ENCODE measurements at regions not wholly inside any gene's neighbourhood (a gene's known extent, or its start where the extent isn't known, plus 50 kb on each side); places are given as distances from the start of the nearest gene placed in this dataset.
"Not testable (repeated sequence)": the region's sequence is repeated elsewhere in the genome, so short reads cannot be mapped to it uniquely, and the experiment has no call there.

- DNase-seq (ENCODE audit: low read depth) = no peak
These were observed 726.7 kb upstream of the NR2F2 start for GRCh38 chr15:95603802-95604201.

- no peak for DNase-seq (ENCODE audit: low read depth)
These were observed 725.9 kb upstream of the NR2F2 start for GRCh38 chr15:95604634-95605036.

GRCh38 chr15:95605098-95605497, 725.4 kb upstream of the NR2F2 start:
- DNase-seq (ENCODE audit: low read depth) = no peak

GRCh38 chr15:95606551-95606950, 723.9 kb upstream of the NR2F2 start:
- no peak for DNase-seq (ENCODE audit: low read depth)

GRCh38 chr15:95608371-95608770, 722.1 kb upstream of the NR2F2 start:
- DNase-seq (ENCODE audit: low read depth) = no peak

- DNase-seq (ENCODE audit: low read depth) = no peak
These were observed 721.4 kb upstream of the NR2F2 start for GRCh38 chr15:95609096-95609495.

GRCh38 chr15:95610945-95611344, 719.6 kb upstream of the NR2F2 start:
- no peak for DNase-seq (ENCODE audit: low read depth)

- no peak for DNase-seq (ENCODE audit: low read depth)
These were observed 715.1 kb upstream of the NR2F2 start for GRCh38 chr15:95615436-95615835.

- DNase-seq (ENCODE audit: low read depth) = no peak
These were observed 714.2 kb upstream of the NR2F2 start for GRCh38 chr15:95616306-95616705.

GRCh38 chr15:95620934-95621579, 709.4 kb upstream of the NR2F2 start:
- no peak for DNase-seq (ENCODE audit: low read depth)

GRCh38 chr15:95622843-95623242, 707.7 kb upstream of the NR2F2 start:
- no peak for DNase-seq (ENCODE audit: low read depth)

GRCh38 chr15:95624100-95624499, 706.4 kb upstream of the NR2F2 start:
- no peak for DNase-seq (ENCODE audit: low read depth)

GRCh38 chr15:95624616-95625361, 705.7 kb upstream of the NR2F2 start:
- no peak for DNase-seq (ENCODE audit: low read depth)

GRCh38 chr15:95626501-95627361, 703.8 kb upstream of the NR2F2 start:
- no peak for DNase-seq (ENCODE audit: low read depth)

- no peak for DNase-seq (ENCODE audit: low read depth)
These were observed 700.9 kb upstream of the NR2F2 start for GRCh38 chr15:95629503-95630168.

- no peak for DNase-seq (ENCODE audit: low read depth)
These were observed 699.8 kb upstream of the NR2F2 start for GRCh38 chr15:95630683-95631082.

GRCh38 chr15:95635666-95636065, 694.8 kb upstream of the NR2F2 start:
- DNase-seq (ENCODE audit: low read depth) = no peak

- no peak for DNase-seq (ENCODE audit: low read depth)
These were observed 694.4 kb upstream of the NR2F2 start for GRCh38 chr15:95636107-95636506.

GRCh38 chr15:95637234-95637633, 693.3 kb upstream of the NR2F2 start:
- not testable (repeated sequence) for DNase-seq (ENCODE audit: low read depth)

GRCh38 chr15:95639208-95639607, 691.3 kb upstream of the NR2F2 start:
- DNase-seq (ENCODE audit: low read depth) = no peak

- no peak for DNase-seq (ENCODE audit: low read depth)
These were observed 686.2 kb upstream of the NR2F2 start for GRCh38 chr15:95644100-95644875.
